CD4-positive, alpha-beta T cell (primary cell): ENCODE measurements at regions not wholly inside any gene's neighbourhood (a gene's known extent, or its start where the extent isn't known, plus 50 kb on each side); places are given as distances from the start of the nearest gene placed in this dataset.
"Not testable (repeated sequence)": the region's sequence is repeated elsewhere in the genome, so short reads cannot be mapped to it uniquely, and the experiment has no call there.

Experiments
- ATAC-seq: fragments of 200-7000 bp; cut with Tn5 transposase; one replicate; pipeline ENCODE4 v1.10.0; 2022; ENCODE audit warnings: mild to moderate bottlenecking; ENCODE audit not compliant: poor library complexity
- CTCF ChIA-PET: fragments of 350-600 bp; sonication (Branson Sonifier 250); formaldehyde crosslinking; loops from one replicate; lab custom pipeline; 2021; ENCODE audit warnings: antibody characterized with exemption, inconsistent platforms; lab: Charles Lee
- POLR2A ChIA-PET: fragments of 350-600 bp; sonication (Branson Sonifier 250); formaldehyde crosslinking; loops from one replicate; lab custom pipeline; 2021; ENCODE audit warnings: antibody characterized with exemption, inconsistent platforms; lab: Charles Lee
- DNase-seq, 14 experiments: peaks; one replicate each; pipeline ENCODE4 v3.0.0-alpha.2; 2013 to 2020; ENCODE audit warnings: mixed read lengths in 2 of 14
- H3K27ac ChIP-seq, 2 donors: one replicate each; pipeline versions ENCODE4 v1.5.1 to v1.7.0; 2013; ENCODE audit warnings: low read length in 2 of 2, low read depth in 1 of 2, mild to moderate bottlenecking in 1 of 2
- H3K27me3 ChIP-seq, 2 experiments: 1 replicate in 1 of 2; 2 replicates in 1 of 2; pipeline versions ENCODE4 v1.6.1 to v1.7.0; 2013; ENCODE audit warnings: low read length in 2 of 2, control low read depth in 1 of 2, mild to moderate bottlenecking in 1 of 2, moderate library complexity in 1 of 2; ENCODE audit not compliant: insufficient read depth in 2 of 2, control insufficient read depth in 1 of 2
- H3K36me3 ChIP-seq: one replicate; pipeline ENCODE4 v1.6.1; 2013; ENCODE audit warnings: low read length, control low read depth; ENCODE audit not compliant: insufficient read depth
- H3K4me1 ChIP-seq: one replicate; pipeline ENCODE4 v1.6.1; 2013; ENCODE audit warnings: low read length, control low read depth; ENCODE audit not compliant: insufficient read depth
- H3K4me3 ChIP-seq: one replicate; pipeline ENCODE4 v1.5.1; 2013; ENCODE audit warnings: mild to moderate bottlenecking, low read length, moderate library complexity
- H3K9me3 ChIP-seq, 2 experiments: 1 replicate in 1 of 2; 2 replicates in 1 of 2; pipeline versions ENCODE4 v1.6.1 to v1.7.0; 2013; ENCODE audit warnings: low read length in 2 of 2, mild to moderate bottlenecking in 2 of 2, control low read depth in 1 of 2, moderate library complexity in 1 of 2; ENCODE audit not compliant: control insufficient read depth in 1 of 2, insufficient read depth in 1 of 2
- H3K27ac Mint-ChIP-seq: one replicate; pipeline ENCODE4 v1.8.0; 2020; ENCODE audit warnings: mixed read lengths
- H3K27me3 Mint-ChIP-seq: one replicate; pipeline ENCODE4 v1.8.0; 2021; ENCODE audit warnings: mixed read lengths
- H3K36me3 Mint-ChIP-seq: one replicate; pipeline ENCODE4 v1.8.0; 2021; ENCODE audit warnings: low read depth, mixed read lengths
- H3K4me1 Mint-ChIP-seq: one replicate; pipeline ENCODE4 v1.8.0; 2021; ENCODE audit warnings: low read depth, mixed read lengths
- H3K4me3 Mint-ChIP-seq: one replicate; pipeline ENCODE4 v1.8.0; 2020; ENCODE audit warnings: mild to moderate bottlenecking, mixed read lengths
- H3K9me3 Mint-ChIP-seq: one replicate; pipeline ENCODE4 v1.8.0; 2020; ENCODE audit warnings: mixed read lengths
- intact Hi-C, 2 experiments: fragments of 100-400 bp; cut with DNase I in 1 of 2; cut with micrococcal nuclease in 1 of 2; formaldehyde crosslinking; loops; one replicate each; pipeline versions ENCODE4 v1.15.1 to v1.9.0; 2023 to 2025; cut with DNase I, micrococcal nuclease
- TF ChIP-seq, protein P1 (sequence below): fragments of 200-600 bp; IDR thresholded peaks from one replicate; pipeline ENCODE4 v1.8.0; 2022; ENCODE audit warnings: antibody characterized with exemption, mild to moderate bottlenecking

DNA sequence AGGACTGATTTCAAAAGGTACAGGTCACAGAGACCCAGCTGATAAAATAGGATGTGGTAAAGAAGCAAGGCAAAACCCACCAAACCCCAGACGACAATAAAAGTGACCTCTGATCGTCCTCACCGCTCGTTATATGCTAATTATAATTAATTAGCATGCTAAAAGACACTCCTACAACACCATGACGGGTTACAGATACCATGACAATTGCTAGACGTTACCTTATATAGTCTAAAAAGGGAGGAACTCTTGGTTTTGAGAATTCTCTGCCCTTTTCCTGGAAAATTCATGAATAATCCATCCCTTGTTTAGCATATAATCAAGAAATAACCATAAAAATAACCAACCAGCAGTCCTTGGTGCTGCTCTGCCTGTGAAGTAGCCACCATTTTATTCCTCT, 74.7 kb upstream of the MB21D2 start:
- H3K4me1 ChIP-seq: no peaks in the 10 kb centered on the region
- POLR2A ChIA-PET: no interaction called here
- Mint-ChIP-seq H3K9me3 (no peaks in the 10 kb centered on the region), H3K27ac (no peak overlapping the region), H3K4me1 (no peaks in the 10 kb centered on the region), H3K27me3 (no peaks in the 10 kb centered on the region), H3K36me3 (no peaks in the 10 kb centered on the region), H3K4me3 (no peak overlapping the region)
- H3K36me3 ChIP-seq: no peaks in the 10 kb centered on the region
- no peak overlapping the region for H3K27ac ChIP-seq
- TF ChIP-seq, protein P1, sequence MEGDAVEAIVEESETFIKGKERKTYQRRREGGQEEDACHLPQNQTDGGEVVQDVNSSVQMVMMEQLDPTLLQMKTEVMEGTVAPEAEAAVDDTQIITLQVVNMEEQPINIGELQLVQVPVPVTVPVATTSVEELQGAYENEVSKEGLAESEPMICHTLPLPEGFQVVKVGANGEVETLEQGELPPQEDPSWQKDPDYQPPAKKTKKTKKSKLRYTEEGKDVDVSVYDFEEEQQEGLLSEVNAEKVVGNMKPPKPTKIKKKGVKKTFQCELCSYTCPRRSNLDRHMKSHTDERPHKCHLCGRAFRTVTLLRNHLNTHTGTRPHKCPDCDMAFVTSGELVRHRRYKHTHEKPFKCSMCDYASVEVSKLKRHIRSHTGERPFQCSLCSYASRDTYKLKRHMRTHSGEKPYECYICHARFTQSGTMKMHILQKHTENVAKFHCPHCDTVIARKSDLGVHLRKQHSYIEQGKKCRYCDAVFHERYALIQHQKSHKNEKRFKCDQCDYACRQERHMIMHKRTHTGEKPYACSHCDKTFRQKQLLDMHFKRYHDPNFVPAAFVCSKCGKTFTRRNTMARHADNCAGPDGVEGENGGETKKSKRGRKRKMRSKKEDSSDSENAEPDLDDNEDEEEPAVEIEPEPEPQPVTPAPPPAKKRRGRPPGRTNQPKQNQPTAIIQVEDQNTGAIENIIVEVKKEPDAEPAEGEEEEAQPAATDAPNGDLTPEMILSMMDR: no peak
- H3K4me3 ChIP-seq: no peak overlapping the region
- no peaks in the 10 kb centered on the region for H3K27me3 ChIP-seq
- CTCF ChIA-PET: no interaction called here
- DNase-seq: no peak
- no peaks in the 10 kb centered on the region for H3K9me3 ChIP-seq
- intact Hi-C loops: no loop called here
- no peak for ATAC-seq

DNA sequence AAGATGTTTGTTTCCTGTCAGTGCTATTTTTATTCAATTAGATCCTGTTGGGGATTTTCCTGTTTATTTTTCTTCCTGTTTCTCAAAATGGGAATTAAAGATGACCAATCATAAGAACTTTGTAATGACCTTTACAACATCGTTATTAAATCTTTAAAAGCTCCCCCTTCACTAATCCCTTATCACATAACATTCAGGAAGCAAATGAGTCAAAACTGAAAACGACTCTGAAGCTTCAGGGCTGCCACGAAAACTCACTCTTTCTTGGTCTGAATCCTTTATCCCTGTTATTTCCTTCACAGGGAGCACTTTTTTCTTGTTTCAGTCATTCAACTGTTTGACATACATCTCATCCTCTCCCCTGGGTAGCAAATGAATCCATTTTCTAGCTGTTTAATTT, 75.8 kb upstream of the MB21D2 start:
- ChIA-PET CTCF (no interaction called here), POLR2A (no interaction called here)
- Histone ChIP-seq H3K4me3 (no peak overlapping the region), H3K27ac (no peak overlapping the region), H3K9me3 (no peaks in the 10 kb centered on the region), H3K4me1 (no peaks in the 10 kb centered on the region), H3K27me3 (no peaks in the 10 kb centered on the region), H3K36me3 (no peaks in the 10 kb centered on the region)
- Mint-ChIP-seq H3K27me3 (no peaks in the 10 kb centered on the region), H3K9me3 (no peaks in the 10 kb centered on the region), H3K27ac (no peak overlapping the region), H3K4me1 (no peaks in the 10 kb centered on the region), H3K4me3 (no peak overlapping the region), H3K36me3 (no peaks in the 10 kb centered on the region)
- intact Hi-C loops: no loop called here
- ATAC-seq (no peak), DNase-seq (no peak)
- TF ChIP-seq, protein P1: no peak

DNA sequence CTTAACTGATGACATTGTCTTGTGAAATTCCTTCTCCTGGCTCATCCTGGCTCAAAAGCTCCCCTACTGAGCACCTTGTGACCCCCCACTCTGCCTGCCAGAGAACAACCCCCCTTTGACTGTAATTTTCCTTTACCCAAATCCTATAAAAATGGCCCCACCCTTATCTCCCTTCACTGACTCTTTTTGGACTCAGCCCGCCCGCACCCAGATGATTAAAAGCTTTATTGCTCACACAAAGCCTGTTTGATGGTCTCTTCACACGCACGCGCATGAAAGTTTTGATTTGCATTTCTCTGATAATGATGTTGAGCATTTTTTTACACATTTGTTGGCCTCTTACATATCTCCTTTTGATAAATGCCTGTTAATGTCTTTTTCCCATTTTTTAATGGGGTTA, 83.5 kb upstream of the MB21D2 start:
- H3K27ac ChIP-seq, POLR2A ChIA-PET, H3K4me3 Mint-ChIP-seq, H3K9me3 Mint-ChIP-seq, H3K27me3 Mint-ChIP-seq, DNase-seq, H3K36me3 ChIP-seq, H3K9me3 ChIP-seq, intact Hi-C loops, ATAC-seq, H3K27me3 ChIP-seq, H3K4me3 ChIP-seq, H3K4me1 ChIP-seq, H3K4me1 Mint-ChIP-seq, CTCF ChIA-PET, H3K36me3 Mint-ChIP-seq, H3K27ac Mint-ChIP-seq: not testable (repeated sequence)

- H3K9me3 Mint-ChIP-seq, intact Hi-C loops, POLR2A ChIA-PET, H3K4me3 ChIP-seq, H3K4me3 Mint-ChIP-seq, H3K27me3 Mint-ChIP-seq, H3K27ac ChIP-seq, H3K36me3 Mint-ChIP-seq, CTCF ChIA-PET, H3K4me1 Mint-ChIP-seq, H3K4me1 ChIP-seq, H3K9me3 ChIP-seq, DNase-seq, ATAC-seq, H3K27me3 ChIP-seq, H3K27ac Mint-ChIP-seq, H3K36me3 ChIP-seq: not testable (repeated sequence)
Observed at GRCh38 chr3:193003624-193004023, 86.0 kb upstream of the MB21D2 start.
